ENCODE measurements at regions not wholly inside any gene's neighbourhood (a gene's known extent, or its start where the extent isn't known, plus 50 kb on each side); places are given as distances from the start of the nearest gene placed in this dataset.

GRCh38 chr21:14869984-14870852, 194.6 kb downstream of the NRIP1 start:
- DNase-seq = no peak

DNA sequence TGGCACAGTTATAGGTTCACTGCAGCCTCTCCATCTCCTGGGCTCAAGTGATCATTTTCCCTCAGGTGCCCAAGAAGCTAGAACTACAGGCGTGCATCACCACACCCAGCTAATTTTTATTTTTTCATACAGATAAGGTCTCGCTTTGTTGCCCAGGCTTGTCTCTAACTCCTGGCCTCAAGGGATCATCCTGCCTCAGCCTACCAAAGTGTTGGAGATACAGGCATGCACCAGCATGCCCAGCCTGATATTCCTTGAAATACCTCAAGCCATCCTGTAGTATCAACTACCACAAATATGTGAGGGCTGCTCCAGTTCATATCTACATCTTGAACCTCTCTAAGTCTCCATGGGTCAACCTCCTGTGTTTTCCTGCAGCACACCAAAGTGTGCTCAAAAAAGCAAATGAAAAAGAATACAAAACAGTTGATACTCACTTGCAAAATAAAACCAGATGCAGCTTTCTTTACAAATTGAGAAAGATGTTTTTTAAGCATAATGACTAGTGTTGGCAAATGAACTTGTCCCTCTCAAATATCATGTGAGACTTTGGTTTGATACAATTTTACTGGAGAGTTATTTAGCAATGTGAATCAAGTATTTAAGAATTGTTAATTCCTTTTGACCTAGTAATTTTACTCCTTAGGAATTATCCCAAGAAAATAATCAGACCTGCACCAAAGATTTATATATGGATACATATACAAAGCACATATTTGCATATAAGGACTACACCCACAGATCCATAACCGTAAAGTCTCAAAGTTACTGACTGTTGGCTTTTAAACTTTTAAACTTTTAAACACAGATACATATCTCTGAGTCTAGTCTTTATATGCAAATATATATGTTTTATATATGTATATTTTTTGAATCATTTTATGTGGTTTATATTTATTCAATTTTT, 197.7 kb downstream of the NRIP1 start:
- DNase-seq = no peak

DNA sequence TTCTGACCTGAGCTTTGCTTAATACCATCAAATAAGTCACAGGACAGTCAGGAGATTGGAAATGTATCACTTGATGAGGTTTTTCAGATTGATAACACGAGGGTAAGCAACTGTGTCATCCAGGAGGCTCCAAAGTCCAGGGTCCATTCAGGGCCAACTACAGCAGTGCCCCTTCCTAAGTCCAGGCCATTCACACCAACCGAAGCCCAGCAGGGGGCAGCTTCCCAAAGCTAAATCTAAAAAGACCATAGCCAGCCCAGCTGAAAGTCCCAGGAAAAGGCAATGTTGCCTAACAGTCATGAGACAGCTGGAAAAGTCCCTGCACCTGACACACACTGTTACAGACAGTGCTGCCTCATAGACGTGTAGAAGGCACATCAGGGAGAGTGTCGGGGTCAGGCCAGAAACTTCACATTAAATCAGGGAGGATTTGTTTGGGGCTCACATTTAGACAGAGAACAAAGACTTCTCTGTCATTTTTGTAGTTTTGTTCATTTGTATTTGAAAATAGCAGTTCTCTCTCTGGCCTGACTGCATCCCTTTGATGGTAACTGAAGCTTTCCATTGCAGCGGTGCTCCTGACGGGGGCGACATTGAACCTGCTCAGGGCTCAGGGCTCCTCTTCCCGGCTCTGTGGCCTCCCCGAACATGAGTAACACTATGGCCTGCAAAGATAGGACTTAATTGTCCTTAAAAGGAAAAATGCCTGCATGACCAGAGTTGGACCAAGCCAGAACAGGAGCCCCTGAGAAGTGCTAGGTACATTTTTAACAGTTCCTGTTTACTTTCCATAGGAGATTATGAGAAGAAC, 200.4 kb downstream of the NRIP1 start:
- peak; percentile 36 for DNase-seq

DNA sequence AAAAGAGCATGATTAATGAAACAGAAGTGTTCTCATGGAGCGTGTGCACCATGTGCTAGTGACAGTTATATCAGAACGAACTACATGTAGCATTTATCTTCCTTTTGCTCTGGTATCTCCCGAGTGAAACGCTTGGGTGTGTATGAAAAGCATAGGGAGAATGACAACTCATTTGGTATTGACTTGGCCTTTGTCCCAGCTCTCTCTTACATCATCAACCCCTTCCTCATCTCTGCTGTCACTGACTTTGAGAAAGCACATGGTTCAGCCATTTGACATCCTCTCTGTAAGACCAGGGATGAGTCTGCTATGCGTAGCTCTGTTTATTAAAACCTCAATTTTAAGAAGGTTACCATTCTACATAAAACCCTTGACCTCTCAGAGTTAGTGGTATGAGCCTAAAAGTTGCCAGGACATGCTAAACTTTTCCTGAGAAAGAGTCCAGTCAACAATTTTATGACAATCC, 201.0 kb downstream of the NRIP1 start:
- no peak for DNase-seq

GRCh38 chr21:14862794-14863720, 201.7 kb downstream of the NRIP1 start:
- no peak for DNase-seq

DNA sequence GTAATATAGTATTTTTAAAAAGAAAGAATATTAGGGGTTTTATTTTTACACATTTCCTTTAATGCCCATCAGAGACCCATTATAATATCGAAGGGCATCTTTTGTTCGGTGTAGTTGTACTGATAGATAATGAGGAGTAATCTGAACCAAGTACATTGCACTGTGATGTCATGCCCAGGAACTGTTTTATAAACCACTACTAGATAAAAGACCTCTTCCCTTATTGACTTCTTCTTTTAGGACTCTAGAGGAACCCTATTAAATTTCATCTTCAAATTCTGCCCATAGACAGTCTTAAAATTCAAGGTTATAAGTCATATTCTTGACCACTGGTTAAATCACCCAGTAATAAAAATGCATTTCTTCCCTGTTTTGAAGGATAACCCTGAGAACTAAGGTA, 206.5 kb downstream of the NRIP1 start:
- no peak for DNase-seq

- no peak for DNase-seq
These were observed 207.3 kb downstream of the NRIP1 start for GRCh38 chr21:14857529-14857928.

GRCh38 chr21:14850394-14850793, 214.4 kb downstream of the NRIP1 start:
- DNase-seq = no peak

GRCh38 chr21:14846621-14847020, 218.2 kb downstream of the NRIP1 start:
- no peak for DNase-seq

DNA sequence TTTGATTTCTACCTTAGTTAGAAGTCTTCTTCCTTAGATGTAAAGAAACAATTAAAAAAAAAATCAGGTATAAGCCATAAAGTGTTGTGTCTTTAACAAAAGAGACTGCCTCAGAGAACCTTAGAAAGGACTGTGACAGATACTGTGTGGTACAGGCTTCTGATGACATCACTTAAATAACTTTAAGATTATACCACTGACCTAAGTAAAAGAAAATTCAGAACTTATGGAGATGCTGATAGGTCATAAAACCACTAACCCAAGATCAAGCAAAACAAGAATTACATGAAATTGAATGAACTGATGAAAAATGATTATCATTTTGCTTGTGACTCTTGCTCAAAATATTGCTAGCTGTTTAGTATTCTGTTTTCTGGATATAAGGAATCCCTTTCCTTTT, 220.8 kb downstream of the NRIP1 start:
- DNase-seq = no peak

- DNase-seq = no peak
These were observed 222.2 kb downstream of the NRIP1 start for GRCh38 chr21:14842601-14843000.

- DNase-seq = no peak
These were observed 223.0 kb downstream of the NRIP1 start for GRCh38 chr21:14841511-14842472.

DNA sequence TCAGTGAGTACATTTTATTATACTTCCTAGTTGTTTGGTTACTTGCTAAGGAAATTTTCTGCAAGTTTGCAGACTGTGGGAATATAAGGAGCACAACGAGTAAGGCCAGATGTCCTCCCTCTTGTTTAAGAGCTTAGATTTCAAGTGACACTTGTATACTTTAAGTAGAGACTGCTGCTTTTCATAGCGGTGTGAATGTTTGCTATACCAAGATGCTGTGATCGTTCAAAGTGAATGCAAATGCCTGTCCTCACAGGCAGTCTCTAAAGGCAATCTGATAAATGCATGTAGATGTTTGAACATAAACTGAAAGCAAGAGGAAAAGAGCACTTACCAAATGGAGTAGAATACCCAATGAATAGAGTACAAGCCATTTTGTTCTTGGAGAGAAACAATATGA, 226.4 kb downstream of the NRIP1 start:
- DNase-seq = no peak

DNA sequence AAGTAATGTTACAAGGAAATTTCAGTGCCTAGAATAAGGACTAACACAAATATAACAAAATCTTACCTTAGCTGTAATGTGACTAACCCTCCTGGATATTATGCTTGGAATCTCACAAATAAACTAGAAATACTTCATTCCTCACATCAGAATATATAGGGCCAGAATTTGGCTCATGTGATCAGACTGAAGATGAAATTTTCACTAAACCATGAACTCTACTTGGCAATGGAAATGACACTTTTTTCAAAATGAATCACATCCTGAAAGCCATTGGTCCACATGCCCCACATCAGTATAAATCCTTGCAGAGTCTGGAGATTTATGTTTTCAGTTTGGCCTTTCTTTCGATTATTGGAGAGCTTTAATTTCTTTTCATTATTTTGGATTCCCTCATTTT, 227.8 kb downstream of the NRIP1 start:
- DNase-seq = no peak

DNA sequence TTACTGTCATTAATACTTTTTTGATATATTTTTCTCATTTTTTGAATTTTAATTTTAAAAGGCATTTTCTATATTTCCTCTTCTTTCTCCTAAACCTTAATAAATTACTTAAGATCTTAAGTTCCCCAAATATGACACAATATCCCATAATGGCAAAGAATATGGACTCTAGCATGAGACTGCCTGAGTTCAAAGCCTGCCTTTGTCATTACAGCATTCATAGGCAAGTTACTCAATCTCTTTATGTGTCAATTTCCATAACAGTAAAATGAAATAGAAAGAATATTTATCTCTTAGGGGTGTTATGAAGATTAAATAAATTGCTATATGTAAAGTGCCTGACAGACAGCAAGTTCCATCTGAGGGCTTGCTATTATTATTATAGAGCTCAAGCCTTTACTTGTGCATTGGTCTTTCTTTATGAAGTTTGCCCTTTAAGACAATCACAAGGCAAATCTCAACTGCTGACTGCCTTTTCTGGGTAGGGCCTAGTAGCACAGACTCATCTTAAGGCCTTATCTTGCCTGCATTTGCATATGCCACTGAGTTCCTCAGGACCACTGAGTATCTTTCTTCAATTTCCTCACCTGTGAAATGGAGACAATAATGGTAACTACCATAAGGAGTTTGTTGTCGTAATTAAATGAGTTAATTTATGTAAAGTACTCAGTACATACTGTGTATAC, 231.0 kb downstream of the NRIP1 start:
- no peak for DNase-seq

GRCh38 chr21:14833241-14833640, 231.6 kb downstream of the NRIP1 start:
- no peak for DNase-seq

GRCh38 chr21:14830307-14830706, 234.5 kb downstream of the NRIP1 start:
- no peak for DNase-seq

DNA sequence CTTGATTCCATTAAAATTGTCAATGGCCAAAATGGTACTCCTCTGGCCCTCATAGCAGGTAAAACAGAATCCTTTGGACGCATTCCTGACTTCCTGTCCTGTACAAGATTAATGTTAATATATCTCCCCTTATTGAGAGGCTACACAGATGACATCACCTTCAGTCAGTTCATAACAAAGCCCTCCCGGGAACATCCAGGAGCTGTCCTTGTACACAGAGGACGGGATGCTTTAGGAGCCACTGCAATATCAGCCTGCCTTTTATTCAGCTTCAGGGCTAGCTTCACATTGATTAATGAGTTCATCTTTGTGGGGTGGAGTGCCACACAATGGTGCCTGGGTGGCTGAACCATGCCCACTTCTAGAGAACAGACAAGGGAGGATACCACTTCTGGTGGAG, 235.1 kb downstream of the NRIP1 start:
- no peak for DNase-seq

DNA sequence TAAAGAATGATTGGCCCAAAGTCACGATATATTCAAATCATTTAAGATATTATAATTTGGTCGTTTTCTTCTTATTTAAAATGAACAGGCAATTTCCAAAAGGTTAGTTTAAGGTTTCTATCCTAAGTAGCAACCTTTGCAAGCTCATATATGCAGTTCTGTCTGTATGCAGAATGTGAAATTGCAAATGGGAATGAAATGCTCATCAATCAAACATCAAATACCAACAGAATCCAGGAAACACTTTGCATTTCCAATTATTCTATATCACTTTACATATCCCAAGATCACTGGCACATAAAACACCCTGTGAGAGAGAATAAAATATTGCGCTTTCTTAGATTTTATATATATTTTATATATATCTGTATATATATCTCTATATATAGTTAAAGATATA, 237.3 kb downstream of the NRIP1 start:
- no peak for DNase-seq

DNA sequence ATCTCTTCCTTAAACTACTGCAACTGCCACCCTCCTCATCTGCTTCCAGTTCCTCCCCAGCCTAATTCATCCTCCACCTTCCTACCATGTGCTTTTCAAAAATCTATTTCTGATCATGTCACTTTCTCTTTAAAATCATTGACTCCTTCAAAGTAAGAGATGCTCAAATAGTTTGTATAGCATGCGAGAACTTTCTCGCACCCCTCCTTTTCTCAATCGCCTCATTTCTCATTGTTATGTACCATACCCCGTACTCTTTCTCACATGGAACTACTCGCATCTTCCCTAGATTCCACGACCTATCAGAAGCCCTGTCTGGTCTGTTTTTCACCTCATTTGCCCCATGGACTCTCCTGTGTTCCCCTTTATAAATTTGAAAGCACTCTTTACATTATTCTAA, 238.2 kb downstream of the NRIP1 start:
- DNase-seq = no peak
